ENCODE measurements at regions not wholly inside any gene's neighbourhood (a gene's known extent, or its start where the extent isn't known, plus 50 kb on each side); places are given as distances from the start of the nearest gene placed in this dataset.

GRCh38 chr3:124261306-124261705 is 269.4 kb upstream of the ROPN1 start:
- POLR2A ChIA-PET: no interaction called here
- H3K36me3 Mint-ChIP-seq: no peaks in the 10 kb centered on the region

GRCh38 chr3:124263168-124263567 is 271.2 kb upstream of the ROPN1 start:
- Mint-ChIP-seq H3K4me3 (no peak overlapping the region), H3K27ac (no peak overlapping the region)

More at GRCh38 chr3:124261306-124261705, 269.4 kb upstream of the ROPN1 start:
- DNase-seq: no peak
- no peak overlapping the region for H3K4me3 Mint-ChIP-seq
- no peaks in the 10 kb centered on the region for H3K4me1 Mint-ChIP-seq
- no peak overlapping the region for H3K27ac Mint-ChIP-seq
- no peaks in the 10 kb centered on the region for H3K9me3 Mint-ChIP-seq
- H3K27me3 Mint-ChIP-seq: peaks cover 8% of the 10 kb centered on the region
- ATAC-seq (ENCODE audit: low read depth): no peak

GRCh38 chr3:124264346-124264745 is 272.4 kb upstream of the ROPN1 start:
- Mint-ChIP-seq H3K4me1 (no peaks in the 10 kb centered on the region), H3K36me3 (no peaks in the 10 kb centered on the region), H3K4me3 (no peak overlapping the region), H3K9me3 (no peaks in the 10 kb centered on the region), H3K27me3 (peaks cover 5% of the 10 kb centered on the region), H3K27ac (no peak overlapping the region)
- ATAC-seq (ENCODE audit: low read depth) (no peak), DNase-seq (no peak)
- POLR2A ChIA-PET: no interaction called here

More at GRCh38 chr3:124263168-124263567, 271.2 kb upstream of the ROPN1 start:
- H3K27me3 Mint-ChIP-seq: peaks cover 8% of the 10 kb centered on the region
- H3K36me3 Mint-ChIP-seq: no peaks in the 10 kb centered on the region
- H3K4me1 Mint-ChIP-seq: no peaks in the 10 kb centered on the region
- ATAC-seq (ENCODE audit: low read depth): no peak
- DNase-seq: no peak
- no peaks in the 10 kb centered on the region for H3K9me3 Mint-ChIP-seq
- POLR2A ChIA-PET: no interaction called here

- Mint-ChIP-seq H3K36me3 (no peaks in the 10 kb centered on the region), H3K27ac (no peak overlapping the region), H3K4me3 (no peak overlapping the region), H3K27me3 (peaks cover 5% of the 10 kb centered on the region), H3K4me1 (no peaks in the 10 kb centered on the region), H3K9me3 (no peaks in the 10 kb centered on the region)
- POLR2A ChIA-PET: no interaction called here
- ATAC-seq (ENCODE audit: low read depth): no peak
- DNase-seq: no peak
Observed at GRCh38 chr3:124266487-124266886, 274.6 kb upstream of the ROPN1 start.

- no peaks in the 10 kb centered on the region for H3K4me1 Mint-ChIP-seq
- no peak for DNase-seq
- H3K9me3 Mint-ChIP-seq: no peaks in the 10 kb centered on the region
- H3K27ac Mint-ChIP-seq: no peak overlapping the region
- H3K27me3 Mint-ChIP-seq: peaks cover 6% of the 10 kb centered on the region
- no peak for ATAC-seq (ENCODE audit: low read depth)
- H3K36me3 Mint-ChIP-seq: no peaks in the 10 kb centered on the region
- H3K4me3 Mint-ChIP-seq: no peak overlapping the region
- POLR2A ChIA-PET: no interaction called here
Observed at GRCh38 chr3:124267406-124267805, 275.5 kb upstream of the ROPN1 start.

GRCh38 chr3:124268355-124268754 is 276.4 kb upstream of the ROPN1 start:
- H3K36me3 Mint-ChIP-seq: no peaks in the 10 kb centered on the region
- H3K4me3 Mint-ChIP-seq: no peak overlapping the region
- H3K27ac Mint-ChIP-seq: no peak overlapping the region
- POLR2A ChIA-PET: no interaction called here
- peaks cover 4% of the 10 kb centered on the region for H3K27me3 Mint-ChIP-seq
- ATAC-seq (ENCODE audit: low read depth): no peak
- H3K9me3 Mint-ChIP-seq: no peaks in the 10 kb centered on the region
- DNase-seq: no peak
- H3K4me1 Mint-ChIP-seq: no peaks in the 10 kb centered on the region

GRCh38 chr3:124269619-124270018 is 277.7 kb upstream of the ROPN1 start:
- ATAC-seq (ENCODE audit: low read depth): no peak
- no peak for DNase-seq
- Mint-ChIP-seq H3K4me3 (no peak overlapping the region), H3K27ac (no peak overlapping the region), H3K4me1 (no peaks in the 10 kb centered on the region), H3K36me3 (no peaks in the 10 kb centered on the region), H3K9me3 (no peaks in the 10 kb centered on the region), H3K27me3 (peaks cover 4% of the 10 kb centered on the region)
- POLR2A ChIA-PET: no interaction called here

GRCh38 chr3:124272605-124273151 is 280.8 kb upstream of the ROPN1 start:
- H3K27ac Mint-ChIP-seq: no peak overlapping the region
- POLR2A ChIA-PET: no interaction called here
- peaks cover 4% of the 10 kb centered on the region for H3K27me3 Mint-ChIP-seq
- no peak for ATAC-seq (ENCODE audit: low read depth)
- no peak for DNase-seq
- no peaks in the 10 kb centered on the region for H3K36me3 Mint-ChIP-seq
- H3K9me3 Mint-ChIP-seq: no peaks in the 10 kb centered on the region
- no peaks in the 10 kb centered on the region for H3K4me1 Mint-ChIP-seq
- H3K4me3 Mint-ChIP-seq: no peak overlapping the region

- peaks cover 4% of the 10 kb centered on the region for H3K27me3 Mint-ChIP-seq
- H3K9me3 Mint-ChIP-seq: no peaks in the 10 kb centered on the region
- no peaks in the 10 kb centered on the region for H3K36me3 Mint-ChIP-seq
- POLR2A ChIA-PET: no interaction called here
- no peak overlapping the region for H3K4me3 Mint-ChIP-seq
- no peak for ATAC-seq (ENCODE audit: low read depth)
- H3K27ac Mint-ChIP-seq: no peak overlapping the region
- DNase-seq: no peak
- H3K4me1 Mint-ChIP-seq: no peaks in the 10 kb centered on the region
Observed at GRCh38 chr3:124273651-124274050, 281.7 kb upstream of the ROPN1 start.

GRCh38 chr3:124274051-124274450 is 282.1 kb upstream of the ROPN1 start:
- H3K27me3 Mint-ChIP-seq: peaks cover 4% of the 10 kb centered on the region
- POLR2A ChIA-PET: no interaction called here
- no peaks in the 10 kb centered on the region for H3K9me3 Mint-ChIP-seq
- H3K27ac Mint-ChIP-seq: no peak overlapping the region
- ATAC-seq (ENCODE audit: low read depth) (no peak), DNase-seq (no peak)
- H3K4me3 Mint-ChIP-seq: no peak overlapping the region
- H3K4me1 Mint-ChIP-seq: no peaks in the 10 kb centered on the region
- no peaks in the 10 kb centered on the region for H3K36me3 Mint-ChIP-seq

GRCh38 chr3:124275412-124275811 is 283.5 kb upstream of the ROPN1 start:
- no peaks in the 10 kb centered on the region for H3K36me3 Mint-ChIP-seq
- DNase-seq (no peak), ATAC-seq (ENCODE audit: low read depth) (no peak)
- H3K27me3 Mint-ChIP-seq: peaks cover 4% of the 10 kb centered on the region
- H3K4me1 Mint-ChIP-seq: no peaks in the 10 kb centered on the region
- no peak overlapping the region for H3K4me3 Mint-ChIP-seq
- no peak overlapping the region for H3K27ac Mint-ChIP-seq
- POLR2A ChIA-PET: no interaction called here
- H3K9me3 Mint-ChIP-seq: no peaks in the 10 kb centered on the region

- Mint-ChIP-seq H3K36me3 (no peaks in the 10 kb centered on the region), H3K27me3 (peaks cover 4% of the 10 kb centered on the region), H3K9me3 (no peaks in the 10 kb centered on the region), H3K4me3 (no peak overlapping the region), H3K27ac (no peak overlapping the region), H3K4me1 (no peaks in the 10 kb centered on the region)
- POLR2A ChIA-PET: no interaction called here
- no peak for ATAC-seq (ENCODE audit: low read depth)
- DNase-seq: no peak
Observed at GRCh38 chr3:124276133-124276532, 284.2 kb upstream of the ROPN1 start.

- H3K9me3 Mint-ChIP-seq: no peaks in the 10 kb centered on the region
Observed at GRCh38 chr3:124276539-124277143, 284.7 kb upstream of the ROPN1 start.

GRCh38 chr3:124277144-124277890 is 285.4 kb upstream of the ROPN1 start:
- DNase-seq (no peak), ATAC-seq (ENCODE audit: low read depth) (no peak)
- Mint-ChIP-seq H3K27me3 (peaks cover 5% of the 10 kb centered on the region), H3K27ac (no peak overlapping the region), H3K4me3 (no peak overlapping the region), H3K4me1 (no peaks in the 10 kb centered on the region), H3K9me3 (no peaks in the 10 kb centered on the region), H3K36me3 (no peaks in the 10 kb centered on the region)
- POLR2A ChIA-PET: no interaction called here

More at GRCh38 chr3:124276539-124277143, 284.7 kb upstream of the ROPN1 start:
- DNase-seq: no peak
- no peak overlapping the region for H3K27ac Mint-ChIP-seq
- ATAC-seq (ENCODE audit: low read depth): no peak
- H3K27me3 Mint-ChIP-seq: peaks cover 2% of the 10 kb centered on the region
- POLR2A ChIA-PET: no interaction called here
- no peaks in the 10 kb centered on the region for H3K36me3 Mint-ChIP-seq
- no peaks in the 10 kb centered on the region for H3K4me1 Mint-ChIP-seq
- H3K4me3 Mint-ChIP-seq: no peak overlapping the region
